WTC11 (cell line): ENCODE measurements at regions not wholly inside any gene's neighbourhood (a gene's known extent, or its start where the extent isn't known, plus 50 kb on each side); places are given as distances from the start of the nearest gene placed in this dataset.

ENCODE experiments used
- ATAC-seq: fragments of 200-7000 bp; cut with Tn5 transposase; 2 replicates; pipeline ENCODE4 v1.10.0; 2021; ENCODE audit warnings: mild to moderate bottlenecking, moderate library complexity
- CTCF ChIA-PET: fragments of 300-600 bp; sonication (Branson Sonifier 250); formaldehyde crosslinking; loops from one replicate; lab custom pipeline; 2021; ENCODE audit warnings: antibody characterized with exemption; lab: Charles Lee
- POLR2A ChIA-PET: fragments of 350-600 bp; sonication (Branson Sonifier 250); formaldehyde crosslinking; loops from one replicate; lab custom pipeline; 2021; ENCODE audit warnings: antibody characterized with exemption; lab: Charles Lee
- DNase-seq: peaks from one replicate; pipeline ENCODE4 v3.0.0; 2021; ENCODE audit warnings: low spot score
- H3K27ac Mint-ChIP-seq: 2 replicates; pipeline ENCODE4 v1.8.0; 2021; ENCODE audit warnings: mixed read lengths
- H3K27me3 Mint-ChIP-seq: 2 replicates; pipeline ENCODE4 v1.8.0; 2021; ENCODE audit warnings: low read depth, mild to moderate bottlenecking, moderate library complexity, mixed read lengths
- H3K36me3 Mint-ChIP-seq: 2 replicates; pipeline ENCODE4 v1.8.0; 2021; ENCODE audit warnings: mixed read lengths
- H3K4me1 Mint-ChIP-seq: 2 replicates; pipeline ENCODE4 v1.8.0; 2022; ENCODE audit warnings: mixed read lengths
- H3K4me3 Mint-ChIP-seq: 2 replicates; pipeline ENCODE4 v1.8.0; 2021; ENCODE audit warnings: mild to moderate bottlenecking, moderate library complexity, mixed read lengths
- H3K9me3 Mint-ChIP-seq: 2 replicates; pipeline ENCODE4 v1.8.0; 2021; ENCODE audit warnings: mixed read lengths
- CREB1 ChIP-seq: sonication (generic); formaldehyde crosslinking; IDR thresholded peaks from 2 replicates; pipeline ENCODE4 v1.8.0; 2023; ENCODE audit warnings: mild to moderate bottlenecking, missing genetic modification reagents
- EMX1 ChIP-seq: fragments of 250-450 bp; sonication (Bioruptor Pico); IDR thresholded peaks from 2 replicates; pipeline ENCODE4 v1.8.0; 2021; ENCODE audit warnings: mild to moderate bottlenecking
- ETV6 ChIP-seq: sonication (generic); formaldehyde crosslinking; IDR thresholded peaks from 2 replicates; pipeline ENCODE4 v1.8.1; 2022; ENCODE audit warnings: mild to moderate bottlenecking, missing genetic modification reagents
- FOXJ3 ChIP-seq: sonication (generic); formaldehyde crosslinking; IDR thresholded peaks from 2 replicates; pipeline ENCODE4 v1.9.0; 2021; ENCODE audit warnings: missing genetic modification reagents, mild to moderate bottlenecking, borderline replicate concordance
- FOXK1 ChIP-seq: sonication (generic); formaldehyde crosslinking; IDR thresholded peaks from 2 replicates; pipeline ENCODE4 v1.8.0; 2022; ENCODE audit warnings: mild to moderate bottlenecking, moderate library complexity, missing genetic modification reagents
- MYBL2 ChIP-seq: sonication (generic); formaldehyde crosslinking; IDR thresholded peaks from 2 replicates; pipeline ENCODE4 v1.8.1; 2023; ENCODE audit warnings: mild to moderate bottlenecking, moderate library complexity, missing genetic modification reagents
- NFE2L1 ChIP-seq: sonication (generic); formaldehyde crosslinking; IDR thresholded peaks from 2 replicates; pipeline ENCODE4 v1.8.1; 2023; ENCODE audit warnings: missing genetic modification reagents
- NFYB ChIP-seq: sonication (generic); formaldehyde crosslinking; conservative IDR thresholded peaks from 2 replicates; pipeline ENCODE4 v1.8.0; 2022; ENCODE audit warnings: low read depth, missing genetic modification reagents
- OVOL2 ChIP-seq: fragments of 250-450 bp; sonication (Bioruptor Pico); IDR thresholded peaks from 2 replicates; pipeline ENCODE4 v1.9.0; 2021; ENCODE audit warnings: mild to moderate bottlenecking, borderline replicate concordance
- PRRX2 ChIP-seq: fragments of 250-450 bp; sonication (Bioruptor Pico); IDR thresholded peaks from 2 replicates; pipeline ENCODE4 v1.8.0; 2021; ENCODE audit warnings: mild to moderate bottlenecking
- SOX15 ChIP-seq: fragments of 250-450 bp; sonication (Bioruptor Pico); IDR thresholded peaks from 2 replicates; pipeline ENCODE4 v1.9.0; 2021; ENCODE audit warnings: mild to moderate bottlenecking
- ZNF138 ChIP-seq: sonication (generic); formaldehyde crosslinking; conservative IDR thresholded peaks from 2 replicates; pipeline ENCODE4 v1.8.1; 2022; ENCODE audit warnings: mild to moderate bottlenecking, moderate library complexity, missing genetic modification reagents
- ZNF396 ChIP-seq: fragments of 250-450 bp; sonication (Bioruptor Pico); IDR thresholded peaks from 2 replicates; pipeline ENCODE4 v1.8.0; 2021; ENCODE audit warnings: mild to moderate bottlenecking, moderate library complexity, borderline replicate concordance
- ZNF671 ChIP-seq: fragments of 250-450 bp; sonication (Bioruptor Pico); IDR thresholded peaks from 2 replicates; pipeline ENCODE4 v1.8.0; 2021; ENCODE audit warnings: mild to moderate bottlenecking
- TF ChIP-seq, protein P1 (sequence below): sonication (generic); formaldehyde crosslinking; IDR thresholded peaks from 2 replicates; pipeline ENCODE4 v1.8.1; 2022; ENCODE audit warnings: low read depth, missing genetic modification reagents, borderline replicate concordance
- TF ChIP-seq, protein P2 (sequence below): sonication (generic); formaldehyde crosslinking; IDR thresholded peaks from 2 replicates; pipeline ENCODE4 v1.8.0; 2022; ENCODE audit warnings: mild to moderate bottlenecking, missing genetic modification reagents
- TF ChIP-seq, protein P3 (sequence below): fragments of 250-450 bp; sonication (Bioruptor Pico); IDR thresholded peaks from 2 replicates; pipeline ENCODE4 v1.9.0; 2021; ENCODE audit warnings: mild to moderate bottlenecking
- TF ChIP-seq, protein P4 (sequence below): sonication (generic); formaldehyde crosslinking; IDR thresholded peaks from 2 replicates; pipeline ENCODE4 v1.8.0; 2023; ENCODE audit warnings: mild to moderate bottlenecking, missing genetic modification reagents
- TF ChIP-seq, protein P5 (sequence below): fragments of 250-450 bp; sonication (Bioruptor Pico); conservative IDR thresholded peaks from 2 replicates; pipeline ENCODE4 v1.9.0; 2021; ENCODE audit warnings: mild to moderate bottlenecking
- TF ChIP-seq, protein P6 (sequence below): sonication (generic); formaldehyde crosslinking; conservative IDR thresholded peaks from 2 replicates; pipeline ENCODE4 v1.8.1; 2023; ENCODE audit warnings: mild to moderate bottlenecking, low read depth, missing genetic modification reagents, moderate library complexity
- TF ChIP-seq, protein P7 (sequence below): sonication (generic); formaldehyde crosslinking; IDR thresholded peaks from 2 replicates; pipeline ENCODE4 v1.8.0; 2022; ENCODE audit warnings: mild to moderate bottlenecking, missing genetic modification reagents

DNA sequence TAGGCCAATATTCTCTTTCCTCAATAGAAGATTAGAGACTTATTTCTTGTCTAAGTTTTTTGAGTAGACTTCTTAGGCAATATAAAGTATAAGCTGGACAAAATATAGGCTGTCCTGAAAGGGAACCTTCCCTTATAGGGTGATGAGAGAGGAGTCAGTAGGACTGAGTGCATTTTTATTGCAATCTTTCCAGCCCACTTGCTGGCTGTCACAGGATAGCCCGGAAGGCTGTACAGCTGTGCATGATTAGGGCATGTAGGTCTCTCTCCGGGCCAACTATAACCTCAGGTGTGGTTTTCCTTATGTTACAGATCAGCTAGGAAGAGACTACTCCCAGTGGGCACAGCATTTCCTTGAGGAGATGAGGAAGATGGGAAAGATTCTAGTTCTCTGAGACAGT lies 159.8 kb upstream of the MEF2C start (continued):
- no peak for TF ChIP-seq NFE2L1 (CRISPR knock-in tag)
- TF ChIP-seq, protein P1, sequence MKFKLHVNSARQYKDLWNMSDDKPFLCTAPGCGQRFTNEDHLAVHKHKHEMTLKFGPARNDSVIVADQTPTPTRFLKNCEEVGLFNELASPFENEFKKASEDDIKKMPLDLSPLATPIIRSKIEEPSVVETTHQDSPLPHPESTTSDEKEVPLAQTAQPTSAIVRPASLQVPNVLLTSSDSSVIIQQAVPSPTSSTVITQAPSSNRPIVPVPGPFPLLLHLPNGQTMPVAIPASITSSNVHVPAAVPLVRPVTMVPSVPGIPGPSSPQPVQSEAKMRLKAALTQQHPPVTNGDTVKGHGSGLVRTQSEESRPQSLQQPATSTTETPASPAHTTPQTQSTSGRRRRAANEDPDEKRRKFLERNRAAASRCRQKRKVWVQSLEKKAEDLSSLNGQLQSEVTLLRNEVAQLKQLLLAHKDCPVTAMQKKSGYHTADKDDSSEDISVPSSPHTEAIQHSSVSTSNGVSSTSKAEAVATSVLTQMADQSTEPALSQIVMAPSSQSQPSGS (CRISPR knock-in tag) = no peak
- TF ChIP-seq SOX15 (CRISPR knock-in tag) = no peak
- TF ChIP-seq, protein P2, sequence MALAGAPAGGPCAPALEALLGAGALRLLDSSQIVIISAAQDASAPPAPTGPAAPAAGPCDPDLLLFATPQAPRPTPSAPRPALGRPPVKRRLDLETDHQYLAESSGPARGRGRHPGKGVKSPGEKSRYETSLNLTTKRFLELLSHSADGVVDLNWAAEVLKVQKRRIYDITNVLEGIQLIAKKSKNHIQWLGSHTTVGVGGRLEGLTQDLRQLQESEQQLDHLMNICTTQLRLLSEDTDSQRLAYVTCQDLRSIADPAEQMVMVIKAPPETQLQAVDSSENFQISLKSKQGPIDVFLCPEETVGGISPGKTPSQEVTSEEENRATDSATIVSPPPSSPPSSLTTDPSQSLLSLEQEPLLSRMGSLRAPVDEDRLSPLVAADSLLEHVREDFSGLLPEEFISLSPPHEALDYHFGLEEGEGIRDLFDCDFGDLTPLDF (CRISPR knock-in tag) = no peak
- TF ChIP-seq, all 79 proteins: peak for 0

DNA sequence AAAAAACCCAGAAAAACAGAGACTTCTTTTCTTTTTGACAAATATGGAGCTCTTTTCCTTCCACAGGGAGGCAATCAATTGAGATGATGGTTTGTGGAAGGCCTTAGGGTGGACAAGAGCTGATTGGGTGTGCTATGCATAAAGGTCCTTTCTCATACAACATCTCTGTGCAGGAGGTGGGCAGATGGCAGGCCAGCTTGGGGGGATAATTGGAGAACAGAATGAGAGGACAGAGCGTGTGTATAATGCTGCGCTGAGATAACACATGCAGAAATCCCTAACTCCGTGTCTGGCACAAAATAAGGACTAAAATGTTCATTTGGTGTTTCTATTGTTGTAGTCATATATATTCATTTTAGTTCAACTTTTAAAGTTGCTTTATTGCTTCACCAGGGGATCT lies 159.0 kb upstream of the MEF2C start:
- Mint-ChIP-seq H3K27me3 (no peaks in the 10 kb centered on the region), H3K4me3 (no peak overlapping the region), H3K4me1 (peaks cover 4% of the 10 kb centered on the region), H3K9me3 (peaks cover 4% of the 10 kb centered on the region; the same call in 1 of the 2 replicates), H3K27ac (no peak overlapping the region), H3K36me3 (no peaks in the 10 kb centered on the region)
- DNase-seq = no peak
- ChIA-PET CTCF (interaction anchor here (0.5 kb wide), 1 partner anchor 11 kb away, joined by 3 read pairs; no protein-coding TSS in a partner anchor), POLR2A (no interaction called here)
- no peak for ATAC-seq
- TF ChIP-seq ZNF138 (no peak), NFYB (no peak), FOXJ3 (CRISPR knock-in tag) (no peak), FOXK1 (CRISPR knock-in tag) (no peak), SOX15 (CRISPR knock-in tag) (no peak), CREB1 (CRISPR knock-in tag) (no peak), ETV6 (CRISPR knock-in tag) (no peak), ZNF396 (CRISPR knock-in tag) (no peak), PRRX2 (CRISPR knock-in tag) (no peak), EMX1 (CRISPR knock-in tag) (no peak), OVOL2 (CRISPR knock-in tag) (no peak), MYBL2 (CRISPR knock-in tag) (no peak), ZNF671 (CRISPR knock-in tag) (no peak)
- TF ChIP-seq, protein P3, sequence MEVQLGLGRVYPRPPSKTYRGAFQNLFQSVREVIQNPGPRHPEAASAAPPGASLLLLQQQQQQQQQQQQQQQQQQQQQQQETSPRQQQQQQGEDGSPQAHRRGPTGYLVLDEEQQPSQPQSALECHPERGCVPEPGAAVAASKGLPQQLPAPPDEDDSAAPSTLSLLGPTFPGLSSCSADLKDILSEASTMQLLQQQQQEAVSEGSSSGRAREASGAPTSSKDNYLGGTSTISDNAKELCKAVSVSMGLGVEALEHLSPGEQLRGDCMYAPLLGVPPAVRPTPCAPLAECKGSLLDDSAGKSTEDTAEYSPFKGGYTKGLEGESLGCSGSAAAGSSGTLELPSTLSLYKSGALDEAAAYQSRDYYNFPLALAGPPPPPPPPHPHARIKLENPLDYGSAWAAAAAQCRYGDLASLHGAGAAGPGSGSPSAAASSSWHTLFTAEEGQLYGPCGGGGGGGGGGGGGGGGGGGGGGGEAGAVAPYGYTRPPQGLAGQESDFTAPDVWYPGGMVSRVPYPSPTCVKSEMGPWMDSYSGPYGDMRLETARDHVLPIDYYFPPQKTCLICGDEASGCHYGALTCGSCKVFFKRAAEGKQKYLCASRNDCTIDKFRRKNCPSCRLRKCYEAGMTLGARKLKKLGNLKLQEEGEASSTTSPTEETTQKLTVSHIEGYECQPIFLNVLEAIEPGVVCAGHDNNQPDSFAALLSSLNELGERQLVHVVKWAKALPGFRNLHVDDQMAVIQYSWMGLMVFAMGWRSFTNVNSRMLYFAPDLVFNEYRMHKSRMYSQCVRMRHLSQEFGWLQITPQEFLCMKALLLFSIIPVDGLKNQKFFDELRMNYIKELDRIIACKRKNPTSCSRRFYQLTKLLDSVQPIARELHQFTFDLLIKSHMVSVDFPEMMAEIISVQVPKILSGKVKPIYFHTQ = no peak
- TF ChIP-seq, protein P4, sequence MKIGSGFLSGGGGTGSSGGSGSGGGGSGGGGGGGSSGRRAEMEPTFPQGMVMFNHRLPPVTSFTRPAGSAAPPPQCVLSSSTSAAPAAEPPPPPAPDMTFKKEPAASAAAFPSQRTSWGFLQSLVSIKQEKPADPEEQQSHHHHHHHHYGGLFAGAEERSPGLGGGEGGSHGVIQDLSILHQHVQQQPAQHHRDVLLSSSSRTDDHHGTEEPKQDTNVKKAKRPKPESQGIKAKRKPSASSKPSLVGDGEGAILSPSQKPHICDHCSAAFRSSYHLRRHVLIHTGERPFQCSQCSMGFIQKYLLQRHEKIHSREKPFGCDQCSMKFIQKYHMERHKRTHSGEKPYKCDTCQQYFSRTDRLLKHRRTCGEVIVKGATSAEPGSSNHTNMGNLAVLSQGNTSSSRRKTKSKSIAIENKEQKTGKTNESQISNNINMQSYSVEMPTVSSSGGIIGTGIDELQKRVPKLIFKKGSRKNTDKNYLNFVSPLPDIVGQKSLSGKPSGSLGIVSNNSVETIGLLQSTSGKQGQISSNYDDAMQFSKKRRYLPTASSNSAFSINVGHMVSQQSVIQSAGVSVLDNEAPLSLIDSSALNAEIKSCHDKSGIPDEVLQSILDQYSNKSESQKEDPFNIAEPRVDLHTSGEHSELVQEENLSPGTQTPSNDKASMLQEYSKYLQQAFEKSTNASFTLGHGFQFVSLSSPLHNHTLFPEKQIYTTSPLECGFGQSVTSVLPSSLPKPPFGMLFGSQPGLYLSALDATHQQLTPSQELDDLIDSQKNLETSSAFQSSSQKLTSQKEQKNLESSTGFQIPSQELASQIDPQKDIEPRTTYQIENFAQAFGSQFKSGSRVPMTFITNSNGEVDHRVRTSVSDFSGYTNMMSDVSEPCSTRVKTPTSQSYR (CRISPR knock-in tag) = no peak
- TF ChIP-seq, protein P2 (CRISPR knock-in tag) = no peak
- TF ChIP-seq, protein P5, sequence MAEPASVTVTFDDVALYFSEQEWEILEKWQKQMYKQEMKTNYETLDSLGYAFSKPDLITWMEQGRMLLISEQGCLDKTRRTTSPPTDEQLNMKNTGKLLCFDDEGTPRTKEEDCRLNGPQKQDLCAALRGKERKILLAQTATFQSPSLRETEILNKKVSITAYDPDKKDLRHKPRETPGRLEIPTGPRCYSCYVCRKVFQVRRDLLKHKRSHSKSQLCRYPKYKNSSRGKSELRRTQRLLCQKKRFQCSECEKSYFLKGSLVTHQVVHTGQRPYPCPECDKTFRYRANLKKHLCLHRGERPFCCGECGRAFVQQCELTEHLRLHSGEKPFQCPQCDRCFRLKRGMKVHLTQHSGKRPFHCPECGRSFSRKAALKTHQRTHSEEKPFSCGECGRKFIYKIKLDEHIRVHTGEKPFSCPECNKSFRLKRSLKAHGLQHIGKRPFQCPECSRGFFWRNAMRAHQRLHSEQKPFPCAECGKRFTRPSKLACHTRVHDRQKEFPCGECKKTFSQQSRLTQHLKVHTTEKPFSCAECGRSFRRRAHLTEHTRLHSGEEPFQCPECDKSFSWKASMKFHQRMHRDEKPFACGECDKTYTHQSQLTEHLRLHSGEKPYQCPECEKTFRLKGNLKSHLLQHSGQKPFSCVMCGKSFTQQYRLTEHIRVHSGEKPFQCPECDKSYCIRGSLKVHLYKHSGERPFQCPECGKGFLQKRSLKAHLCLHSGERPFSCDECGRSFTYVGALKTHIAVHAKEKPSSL (CRISPR knock-in tag) = no peak
- TF ChIP-seq, protein P6, sequence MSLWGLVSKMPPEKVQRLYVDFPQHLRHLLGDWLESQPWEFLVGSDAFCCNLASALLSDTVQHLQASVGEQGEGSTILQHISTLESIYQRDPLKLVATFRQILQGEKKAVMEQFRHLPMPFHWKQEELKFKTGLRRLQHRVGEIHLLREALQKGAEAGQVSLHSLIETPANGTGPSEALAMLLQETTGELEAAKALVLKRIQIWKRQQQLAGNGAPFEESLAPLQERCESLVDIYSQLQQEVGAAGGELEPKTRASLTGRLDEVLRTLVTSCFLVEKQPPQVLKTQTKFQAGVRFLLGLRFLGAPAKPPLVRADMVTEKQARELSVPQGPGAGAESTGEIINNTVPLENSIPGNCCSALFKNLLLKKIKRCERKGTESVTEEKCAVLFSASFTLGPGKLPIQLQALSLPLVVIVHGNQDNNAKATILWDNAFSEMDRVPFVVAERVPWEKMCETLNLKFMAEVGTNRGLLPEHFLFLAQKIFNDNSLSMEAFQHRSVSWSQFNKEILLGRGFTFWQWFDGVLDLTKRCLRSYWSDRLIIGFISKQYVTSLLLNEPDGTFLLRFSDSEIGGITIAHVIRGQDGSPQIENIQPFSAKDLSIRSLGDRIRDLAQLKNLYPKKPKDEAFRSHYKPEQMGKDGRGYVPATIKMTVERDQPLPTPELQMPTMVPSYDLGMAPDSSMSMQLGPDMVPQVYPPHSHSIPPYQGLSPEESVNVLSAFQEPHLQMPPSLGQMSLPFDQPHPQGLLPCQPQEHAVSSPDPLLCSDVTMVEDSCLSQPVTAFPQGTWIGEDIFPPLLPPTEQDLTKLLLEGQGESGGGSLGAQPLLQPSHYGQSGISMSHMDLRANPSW (CRISPR knock-in tag) = no peak
- TF ChIP-seq, protein P7, sequence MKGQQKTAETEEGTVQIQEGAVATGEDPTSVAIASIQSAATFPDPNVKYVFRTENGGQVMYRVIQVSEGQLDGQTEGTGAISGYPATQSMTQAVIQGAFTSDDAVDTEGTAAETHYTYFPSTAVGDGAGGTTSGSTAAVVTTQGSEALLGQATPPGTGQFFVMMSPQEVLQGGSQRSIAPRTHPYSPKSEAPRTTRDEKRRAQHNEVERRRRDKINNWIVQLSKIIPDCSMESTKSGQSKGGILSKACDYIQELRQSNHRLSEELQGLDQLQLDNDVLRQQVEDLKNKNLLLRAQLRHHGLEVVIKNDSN (CRISPR knock-in tag) = no peak
